ENCODE measurements at regions not wholly inside any gene's neighbourhood (a gene's known extent, or its start where the extent isn't known, plus 50 kb on each side); places are given as distances from the start of the nearest gene placed in this dataset.
A peak's percentile ranks its signal among the peaks of the same experiment; 100 is the strongest.

GRCh38 chr1:218499011-218499691 lies 154.0 kb downstream of the TGFB2 start:
- CTCF ChIA-PET (ENCODE audit: partially characterized antibody), result interaction anchor here (1.4 kb wide), 1 partner anchor 14 kb away, joined by 3 read pairs; no protein-coding TSS in a partner anchor
- Histone ChIP-seq H2BK12ac (ENCODE audit: low read depth, low read length) (0 out of 2 replicates have a peak overlapping the region, but pooled peaks have one; percentile 32), H2BK5ac (ENCODE audit: low read depth, low read length) (no peak overlapping the region), H2BK20ac (ENCODE audit: low read length) (no peak overlapping the region), H3K56ac (replicated peaks; ENCODE audit: insufficient read length, low read depth, low read length) (no peak overlapping the region), H4K20me1 (replicated peaks in 1 of 2; ENCODE audit: control insufficient read depth in 1 of 2, insufficient read depth in 2 of 2, low read length in 2 of 2) (no peaks in the 10 kb centered on the region), H2AFZ (ENCODE audit: low read length) (no peak overlapping the region), H3K27ac (ENCODE audit: low read depth, low read length) (no peak overlapping the region), H3K4me1 (replicated peaks in 1 of 4; ENCODE audit: control insufficient read depth in 3 of 4, insufficient read depth in 4 of 4, low read length in 3 of 4) (peaks cover 0 to 3% (median 2%) of the 10 kb centered on the region in 4 experiments; a peak in 6 of 7 replicates), H3K14ac (ENCODE audit: insufficient read length) (no peak overlapping the region), H3K4me3 (ENCODE audit: extremely low read depth in 1 of 4, insufficient read depth in 2 of 4, low read depth in 3 of 4, low read length in 4 of 4) (no peak overlapping the region), H4K5ac (ENCODE audit: insufficient read length, low read depth, low read length) (no peak overlapping the region), H3K9ac (replicated peaks in 1 of 4; ENCODE audit: extremely low read depth in 1 of 4, low read depth in 3 of 4, low read length in 3 of 4) (no peak overlapping the region), H3K4ac (replicated peaks; ENCODE audit: insufficient read length, low read depth, low read length) (no peak overlapping the region), H3K79me1 (ENCODE audit: low read depth, low read length) (no peaks in the 10 kb centered on the region), H3K18ac (ENCODE audit: extremely low read depth, low read length) (no peak overlapping the region), H3K79me2 (ENCODE audit: control insufficient read depth in 1 of 2, insufficient read depth in 2 of 2, low read length in 2 of 2) (no peaks in the 10 kb centered on the region), H3K27me3 (replicated peaks in 1 of 4; ENCODE audit: control insufficient read depth in 3 of 4, extremely low read depth in 1 of 4, insufficient read depth in 3 of 4, low read length in 3 of 4) (no peaks in the 10 kb centered on the region), H4K91ac (replicated peaks; ENCODE audit: insufficient read length, low read length) (no peak overlapping the region), H2BK15ac (ENCODE audit: low read length) (no peak overlapping the region), H2BK120ac (replicated peaks; ENCODE audit: low read depth, low read length) (no peak overlapping the region), H4K8ac (ENCODE audit: extremely low read depth, insufficient read depth, low read length) (no peak overlapping the region), H3K9me3 (ENCODE audit: insufficient read depth in 2 of 2, low read depth in 1 of 2, low read length in 1 of 2) (no peaks in the 10 kb centered on the region; a peak in 1 of 4 replicates), H2AK5ac (ENCODE audit: low read depth, low read length) (no peak overlapping the region), H3K4me2 (ENCODE audit: insufficient read depth in 1 of 2, low read depth in 2 of 2, low read length in 2 of 2) (no peak overlapping the region), H3K36me3 (ENCODE audit: control insufficient read depth in 2 of 4, insufficient read depth in 4 of 4, low read length in 3 of 4) (no peaks in the 10 kb centered on the region), H3K23me2 (ENCODE audit: low read depth, low read length) (no peaks in the 10 kb centered on the region), H3K23ac (ENCODE audit: insufficient read length) (no peak overlapping the region)
- DNase-seq (ENCODE audit: low read depth in 1 of 2, low spot score in 2 of 2), result no peak
- 91% methylated on average over 4 of the region's 4 CpGs; no CpG with 5 or more reads in 1 of the 2 experiments for WGBS, 2 experiments (ENCODE audit: extremely low coverage in 1 of 2, insufficient coverage in 1 of 2, insufficient read length in 1 of 2, insufficient replicate concordance in 2 of 2, low coverage in 1 of 2, low lambda C conversion rate in 2 of 2, missing lambda C conversion rate in 1 of 2)
- no peak for FAIRE-seq
- POLR2A ChIA-PET (ENCODE audit: partially characterized antibody), result no interaction called here
- TF ChIP-seq CHD2 (IDR thresholded peaks at IDR 0.05; ENCODE audit: low read length), result no peak
- no peak for TF ChIP-seq RFX5 (IDR thresholded peaks at IDR 0.05; ENCODE audit: borderline replicate concordance, low read depth, low read length)
- TF ChIP-seq RNF2 (IDR thresholded peaks at IDR 0.05; ENCODE audit: borderline replicate concordance, low read depth, low read length, missing control alignments, poor library complexity, severe bottlenecking), result no peak
- TF ChIP-seq TEAD4 (IDR thresholded peaks at IDR 0.05; ENCODE audit: low read depth, low read length), result no peak
- TF ChIP-seq SRF (IDR thresholded peaks at IDR 0.05; ENCODE audit: low read depth, low read length), result no peak
- TF ChIP-seq ASH2L (IDR thresholded peaks at IDR 0.05; ENCODE audit: low read length), result no peak
- no peak for TF ChIP-seq TCF12 (IDR thresholded peaks at IDR 0.05; ENCODE audit: low read depth, low read length)
- TF ChIP-seq SIX5 (IDR thresholded peaks at IDR 0.05; ENCODE audit: low read depth, low read length), result no peak
- TF ChIP-seq EP300 (IDR thresholded peaks at IDR 0.05; ENCODE audit: borderline replicate concordance in 1 of 2, low read depth in 2 of 2, low read length in 2 of 2), result no peak
- TF ChIP-seq SAP30 (IDR thresholded peaks at IDR 0.05; ENCODE audit: insufficient read depth, insufficient replicate concordance, low read length), result no peak
- no peak for TF ChIP-seq SIRT6 (IDR thresholded peaks at IDR 0.05; ENCODE audit: low read length)
- no peak for TF ChIP-seq CHD1 (IDR thresholded peaks at IDR 0.05; ENCODE audit: low read depth, low read length)
- no peak for TF ChIP-seq BRCA1 (IDR thresholded peaks at IDR 0.05; ENCODE audit: low read depth, low read length)
- no peak for TF ChIP-seq MAFK (IDR thresholded peaks at IDR 0.05; ENCODE audit: low read depth, low read length)
